ENCODE measurements at regions not wholly inside any gene's neighbourhood (a gene's known extent, or its start where the extent isn't known, plus 50 kb on each side); places are given as distances from the start of the nearest gene placed in this dataset.

GRCh38 chr12:126966498-126966897 is 1300.5 kb upstream of the TMEM132C start:
- DNase-seq (ENCODE audit: low read depth in 1 of 2, low spot score in 2 of 2) (no peak), FAIRE-seq (no peak)
- no peak overlapping the region for H2BK120ac ChIP-seq (replicated peaks; ENCODE audit: low read depth, low read length)
- no peak overlapping the region for H3K4me2 ChIP-seq (ENCODE audit: insufficient read depth in 1 of 2, low read depth in 2 of 2, low read length in 2 of 2)
- H3K4me3 ChIP-seq (ENCODE audit: extremely low read depth in 1 of 4, insufficient read depth in 2 of 4, low read depth in 3 of 4, low read length in 4 of 4) = no peak overlapping the region
- H3K4ac ChIP-seq (replicated peaks; ENCODE audit: insufficient read length, low read depth, low read length) = no peak overlapping the region
- no peak overlapping the region for H3K14ac ChIP-seq (ENCODE audit: insufficient read length)
- no peak overlapping the region for H4K91ac ChIP-seq (replicated peaks; ENCODE audit: insufficient read length, low read length)
- H4K8ac ChIP-seq (ENCODE audit: extremely low read depth, insufficient read depth, low read length) = no peak overlapping the region
- 91% methylated on average over 3 of the region's 3 CpGs; no CpG with 5 or more reads in 1 of the 2 experiments for WGBS, 2 experiments (ENCODE audit: extremely low coverage in 1 of 2, insufficient coverage in 1 of 2, insufficient read length in 1 of 2, insufficient replicate concordance in 2 of 2, low coverage in 1 of 2, low lambda C conversion rate in 2 of 2, missing lambda C conversion rate in 1 of 2)
- no peaks in the 10 kb centered on the region for H4K20me1 ChIP-seq (replicated peaks in 1 of 2; ENCODE audit: control insufficient read depth in 1 of 2, insufficient read depth in 2 of 2, low read length in 2 of 2)
- CTCF ChIA-PET (ENCODE audit: partially characterized antibody) = interaction anchor here (0.7 kb wide), 1 partner anchor 144 kb away, joined by 3 read pairs; no protein-coding TSS in a partner anchor
- no peaks in the 10 kb centered on the region for H3K36me3 ChIP-seq (ENCODE audit: control insufficient read depth in 2 of 4, insufficient read depth in 4 of 4, low read length in 3 of 4)
- H3K79me1 ChIP-seq (ENCODE audit: low read depth, low read length) = no peaks in the 10 kb centered on the region
- no peak overlapping the region for H2BK20ac ChIP-seq (ENCODE audit: low read length)
- TF ChIP-seq CHD1 (IDR thresholded peaks at IDR 0.05; ENCODE audit: low read depth, low read length) = no peak
- TF ChIP-seq SP1 (IDR thresholded peaks at IDR 0.05; ENCODE audit: low read depth, low read length) = no peak
- no peak for TF ChIP-seq ATF3 (IDR thresholded peaks at IDR 0.05; ENCODE audit: insufficient read depth, low read depth, low read length)
- no peak overlapping the region for H3K56ac ChIP-seq (replicated peaks; ENCODE audit: insufficient read length, low read depth, low read length)
- no peak overlapping the region for H2BK5ac ChIP-seq (ENCODE audit: low read depth, low read length)
- no peak overlapping the region for H3K9ac ChIP-seq (replicated peaks in 1 of 4; ENCODE audit: extremely low read depth in 1 of 4, low read depth in 3 of 4, low read length in 3 of 4)
- H3K23ac ChIP-seq (ENCODE audit: insufficient read length) = no peak overlapping the region
- H3K27ac ChIP-seq (ENCODE audit: low read depth, low read length) = no peak overlapping the region
- POLR2A ChIA-PET (ENCODE audit: partially characterized antibody) = no interaction called here
- H4K5ac ChIP-seq (ENCODE audit: insufficient read length, low read depth, low read length) = no peak overlapping the region
- H2AK5ac ChIP-seq (ENCODE audit: low read depth, low read length) = no peak overlapping the region
- no peaks in the 10 kb centered on the region for H3K9me3 ChIP-seq (ENCODE audit: insufficient read depth in 2 of 2, low read depth in 1 of 2, low read length in 1 of 2)
- no peak overlapping the region for H2AFZ ChIP-seq (ENCODE audit: low read length)
- H2BK12ac ChIP-seq (ENCODE audit: low read depth, low read length) = no peak overlapping the region
- H3K4me1 ChIP-seq (replicated peaks in 1 of 4; ENCODE audit: control insufficient read depth in 3 of 4, insufficient read depth in 4 of 4, low read length in 3 of 4) = no peaks in the 10 kb centered on the region
- H3K18ac ChIP-seq (ENCODE audit: extremely low read depth, low read length) = no peak overlapping the region
- no peak overlapping the region for H2BK15ac ChIP-seq (ENCODE audit: low read length)
- no peaks in the 10 kb centered on the region for H3K27me3 ChIP-seq (replicated peaks in 1 of 4; ENCODE audit: control insufficient read depth in 3 of 4, extremely low read depth in 1 of 4, insufficient read depth in 3 of 4, low read length in 3 of 4)
- H3K23me2 ChIP-seq (ENCODE audit: low read depth, low read length) = no peaks in the 10 kb centered on the region
- no peaks in the 10 kb centered on the region for H3K79me2 ChIP-seq (ENCODE audit: control insufficient read depth in 1 of 2, insufficient read depth in 2 of 2, low read length in 2 of 2)
